GM19438 (cell line): ENCODE measurements at regions not wholly inside any gene's neighbourhood (a gene's known extent, or its start where the extent isn't known, plus 50 kb on each side); places are given as distances from the start of the nearest gene placed in this dataset.
"Not testable (repeated sequence)": the region's sequence is repeated elsewhere in the genome, so short reads cannot be mapped to it uniquely, and the experiment has no call there.

Experiments
- ATAC-seq: cut with Tn5 transposase; IDR thresholded peaks from one replicate; pipeline ENCODE4 v1.9.1; 2021; ENCODE audit warnings: low read depth; ENCODE audit not compliant: unreplicated experiment

DNA sequence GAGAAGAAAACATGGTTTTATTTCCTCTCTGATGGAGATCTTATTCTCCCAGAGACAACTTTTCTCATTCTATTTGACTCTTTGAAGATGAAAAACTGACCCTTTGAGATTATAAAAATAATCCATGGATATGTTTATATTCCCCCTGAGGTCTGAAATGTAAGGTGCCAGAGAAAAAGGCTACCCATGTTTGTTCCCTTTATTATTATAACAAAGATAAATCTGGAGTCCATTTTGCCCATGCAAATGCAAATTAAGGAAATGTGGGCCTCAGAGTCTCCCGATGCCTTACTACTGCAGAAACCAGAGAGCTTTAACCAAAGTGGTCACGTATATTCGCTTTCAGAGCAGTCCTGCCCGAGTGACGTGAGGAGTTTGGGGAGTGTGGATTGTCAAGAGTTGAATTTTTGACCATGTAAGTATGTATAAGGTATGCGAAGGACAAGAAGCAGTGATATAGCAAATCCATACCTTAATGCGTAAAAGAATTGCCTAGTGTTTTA, 312.5 kb downstream of the RASEF start:
- ATAC-seq, result no peak

DNA sequence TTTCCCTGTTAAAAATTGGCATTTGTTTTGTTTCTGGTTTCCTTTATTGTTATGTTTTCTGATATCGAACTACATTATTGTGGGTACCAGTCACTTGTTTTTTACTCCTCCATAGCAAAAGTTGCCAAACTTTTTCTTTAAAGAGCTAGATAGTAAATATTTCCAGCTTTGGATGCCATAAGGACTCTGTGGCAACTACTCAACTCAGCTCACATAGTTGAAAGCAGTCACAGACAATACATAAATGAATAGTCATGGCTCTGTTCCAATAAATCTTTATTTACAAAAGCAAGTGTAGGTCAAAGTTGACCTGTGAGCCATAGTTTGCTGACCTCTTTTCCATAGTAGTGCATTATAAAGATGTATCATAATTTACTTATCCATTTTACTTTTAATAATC, 305.0 kb downstream of the RASEF start:
- ATAC-seq, result no peak

DNA sequence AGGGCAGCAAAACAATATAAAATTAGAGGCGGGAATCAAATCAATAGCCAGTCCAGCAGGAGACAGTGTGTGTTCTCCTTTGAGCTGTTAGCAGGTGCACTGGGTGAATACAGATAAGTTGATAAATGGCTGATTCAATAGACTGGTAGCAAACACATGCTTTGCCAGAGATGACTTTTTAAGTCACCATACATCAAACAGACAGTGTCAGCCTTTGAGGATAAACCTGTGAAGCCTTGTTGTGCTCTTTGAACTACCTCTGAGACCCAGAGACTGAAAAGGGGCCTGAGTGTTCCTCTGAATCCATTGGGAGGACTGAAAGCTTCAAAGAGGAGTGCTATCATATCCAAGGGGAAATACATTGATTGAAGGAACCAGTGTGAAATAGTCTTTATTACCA, 301.9 kb downstream of the RASEF start:
- no peak for ATAC-seq

DNA sequence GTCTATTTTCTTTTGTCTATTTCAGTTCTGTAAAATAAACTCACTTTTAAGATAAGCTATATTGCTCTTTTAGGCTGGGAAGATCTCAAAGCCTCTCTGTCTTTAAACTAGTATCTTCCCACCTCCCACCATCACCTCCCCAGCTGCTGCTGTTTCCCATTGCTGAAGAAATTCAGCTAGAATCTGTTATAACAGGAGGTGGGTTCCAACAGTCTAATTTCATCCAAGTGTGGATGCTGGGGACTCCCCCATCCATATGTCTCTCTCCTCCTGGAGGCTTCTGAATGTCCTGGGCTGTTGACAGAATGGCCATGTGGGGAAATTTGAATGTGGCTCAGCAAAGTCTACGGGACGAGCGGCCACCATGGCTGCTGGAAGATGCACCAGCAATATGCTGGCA, 301.0 kb downstream of the RASEF start:
- ATAC-seq, result no peak

DNA sequence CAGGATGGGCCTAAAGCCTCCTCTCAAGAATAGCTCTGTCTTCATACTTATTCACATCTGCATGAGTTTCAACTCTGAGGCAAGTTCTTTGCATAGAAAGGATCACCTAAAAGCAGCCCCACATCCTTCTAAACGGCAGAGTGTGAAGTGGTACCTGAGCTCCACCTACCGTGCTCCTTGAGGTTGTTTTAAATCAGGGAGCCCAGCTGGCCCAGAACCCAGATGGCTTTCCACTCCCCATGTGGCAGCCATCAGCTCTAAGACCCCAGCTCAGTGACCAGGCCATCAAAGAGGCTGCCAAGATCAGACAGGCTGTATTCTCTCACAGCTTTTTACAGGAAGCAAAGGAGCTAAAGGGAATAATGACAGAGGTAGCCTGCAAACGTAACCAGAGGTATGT, 299.3 kb downstream of the RASEF start:
- no peak for ATAC-seq

DNA sequence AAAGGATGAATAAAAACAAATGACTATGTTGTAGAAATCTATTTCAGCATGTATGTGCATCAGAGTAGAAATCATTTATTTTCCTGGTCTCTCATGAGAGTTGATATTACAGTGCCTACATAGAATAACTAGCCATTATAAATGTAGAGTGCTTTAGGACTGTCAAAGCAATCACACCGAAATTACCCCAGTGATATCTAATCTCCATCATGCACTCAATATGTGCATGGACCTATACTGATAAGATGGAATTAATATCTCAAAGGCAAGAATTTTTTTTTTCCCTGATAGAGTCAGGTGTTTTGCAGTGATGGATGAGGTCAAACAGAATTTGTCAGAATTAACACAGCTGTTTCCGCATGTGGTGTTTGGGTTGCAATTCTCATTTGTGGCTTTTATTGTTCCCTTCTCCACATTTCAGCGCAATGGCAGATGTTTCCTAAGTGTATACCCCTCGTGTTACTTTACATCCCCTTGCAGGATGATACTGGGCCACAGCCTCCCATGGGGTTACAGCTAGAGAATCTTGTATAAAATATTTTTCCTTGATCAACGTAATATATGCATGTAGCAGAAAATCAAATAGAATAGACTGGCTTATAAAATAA, 298.8 kb downstream of the RASEF start:
- no peak for ATAC-seq

DNA sequence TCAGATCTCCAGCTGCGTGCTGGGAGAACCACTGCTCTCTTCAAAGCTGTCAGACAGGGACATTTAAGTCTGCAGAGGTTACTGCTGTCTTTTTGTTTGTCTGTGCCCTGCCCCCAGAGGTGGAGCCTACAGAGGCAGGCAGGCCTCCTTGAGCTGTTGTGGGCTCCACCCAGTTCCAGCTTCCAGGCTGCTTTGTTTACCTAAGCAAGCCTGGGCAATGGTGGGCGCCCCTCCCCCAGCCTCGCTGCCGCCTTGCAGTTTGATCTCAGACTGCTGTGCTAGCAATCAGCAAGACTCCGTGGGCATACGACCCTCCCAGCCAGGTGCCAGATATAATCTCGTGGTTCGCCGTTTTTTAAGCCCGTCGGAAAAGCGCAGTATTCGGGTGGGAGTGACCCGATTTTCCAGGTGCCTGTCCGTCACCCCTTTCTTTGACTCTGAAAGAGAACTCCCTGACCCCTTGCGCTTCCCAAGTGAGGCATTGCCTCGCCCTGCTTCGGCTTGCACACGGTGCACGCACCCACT, 288.2 kb downstream of the RASEF start:
- ATAC-seq, result not testable (repeated sequence)

DNA sequence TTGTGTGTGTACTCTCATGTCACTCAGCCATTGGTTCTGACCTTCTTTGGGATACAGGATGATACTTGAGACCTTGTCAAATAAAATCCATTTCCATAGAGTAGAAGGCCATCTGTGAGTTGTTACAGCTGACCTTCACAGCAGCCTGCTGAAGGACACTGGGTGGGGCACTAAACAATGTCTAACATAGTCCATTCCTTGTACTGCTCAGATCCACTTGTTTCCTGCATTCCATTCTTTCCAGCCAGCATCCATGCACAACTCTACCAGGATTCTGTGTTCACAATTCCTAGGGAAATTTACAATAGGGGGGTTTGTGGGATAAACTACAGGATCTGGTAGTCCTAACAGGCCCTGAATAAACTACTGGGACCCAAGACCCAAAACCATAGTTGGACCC, 286.4 kb downstream of the RASEF start:
- no peak for ATAC-seq

DNA sequence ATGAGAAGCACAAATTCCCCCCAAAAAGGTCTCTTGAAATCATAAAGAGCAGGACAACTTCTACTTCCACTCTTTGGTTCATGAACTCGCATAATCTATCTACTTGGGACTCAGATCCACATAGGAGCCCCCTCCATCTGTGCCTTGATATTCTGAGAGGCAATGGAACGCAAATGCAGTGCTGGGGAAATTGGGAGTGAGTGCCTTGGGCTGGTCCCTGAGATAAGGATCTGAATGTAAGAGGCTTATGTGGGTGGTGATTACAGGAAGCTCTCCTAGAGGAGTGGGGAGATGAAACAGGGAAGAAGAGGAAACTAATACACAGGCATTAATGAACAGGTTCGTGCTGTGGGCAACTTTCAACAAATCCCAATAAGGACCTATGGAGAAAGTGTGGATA, 285.6 kb downstream of the RASEF start:
- no peak for ATAC-seq

DNA sequence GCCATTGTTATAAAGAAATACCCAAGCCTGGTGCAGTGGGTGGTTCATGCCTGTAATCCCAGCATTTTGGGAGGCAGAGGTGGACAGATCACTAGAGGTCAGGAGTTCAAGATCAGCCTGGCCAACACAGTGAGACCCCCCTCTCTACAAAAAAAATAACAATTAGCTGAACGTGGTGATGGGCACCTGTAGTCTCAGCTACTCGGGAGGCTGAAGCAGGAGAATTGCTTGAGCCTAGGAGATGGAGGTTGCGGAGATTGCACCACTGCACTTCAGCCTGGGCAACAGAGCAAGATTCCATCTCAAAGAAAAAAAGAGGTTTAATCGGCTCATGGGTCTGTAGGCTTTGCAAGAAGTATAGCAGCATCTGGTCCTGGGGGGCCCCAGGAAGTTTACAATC, 284.0 kb downstream of the RASEF start:
- not testable (repeated sequence) for ATAC-seq

DNA sequence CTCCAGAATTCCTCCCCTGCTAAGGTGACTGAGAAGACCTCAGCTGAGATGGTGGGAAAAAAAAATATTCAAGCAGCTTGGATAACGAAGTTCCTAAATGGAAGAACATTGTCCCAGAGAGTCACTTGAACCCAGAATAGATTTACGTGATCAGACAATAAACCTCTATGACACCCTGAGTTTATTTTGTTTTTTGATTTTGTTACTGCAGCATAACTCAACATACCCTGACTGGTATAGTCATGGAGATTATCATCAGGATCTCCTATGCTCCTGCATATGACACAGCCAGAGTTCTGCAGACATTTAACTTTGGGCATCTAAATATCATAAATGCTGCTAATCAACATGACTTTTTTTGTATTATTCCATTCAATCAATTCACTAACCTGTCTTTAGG, 282.9 kb downstream of the RASEF start:
- ATAC-seq, result no peak

DNA sequence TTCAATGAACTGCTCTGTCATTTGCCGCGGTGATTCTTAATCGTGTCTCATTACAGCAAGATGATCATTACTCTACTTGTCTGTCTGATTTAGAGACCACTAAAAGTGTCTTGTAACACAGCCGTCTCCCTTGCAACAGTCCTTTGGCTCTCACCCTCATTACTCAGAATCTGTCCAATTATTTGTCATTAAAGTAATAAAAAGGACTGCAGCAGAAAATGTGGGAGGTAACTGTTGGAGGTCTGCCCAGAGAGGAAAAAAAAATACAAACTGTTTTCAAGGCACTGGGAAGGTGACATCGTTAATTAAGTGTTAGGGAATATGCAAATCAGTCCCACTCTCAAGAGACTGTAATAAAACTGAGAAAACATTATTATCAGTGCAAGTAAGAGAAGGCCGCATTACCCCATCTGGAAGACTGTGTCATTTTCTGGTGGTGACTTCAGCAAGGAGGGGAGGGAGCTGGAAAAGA, 281.0 kb downstream of the RASEF start:
- no peak for ATAC-seq

DNA sequence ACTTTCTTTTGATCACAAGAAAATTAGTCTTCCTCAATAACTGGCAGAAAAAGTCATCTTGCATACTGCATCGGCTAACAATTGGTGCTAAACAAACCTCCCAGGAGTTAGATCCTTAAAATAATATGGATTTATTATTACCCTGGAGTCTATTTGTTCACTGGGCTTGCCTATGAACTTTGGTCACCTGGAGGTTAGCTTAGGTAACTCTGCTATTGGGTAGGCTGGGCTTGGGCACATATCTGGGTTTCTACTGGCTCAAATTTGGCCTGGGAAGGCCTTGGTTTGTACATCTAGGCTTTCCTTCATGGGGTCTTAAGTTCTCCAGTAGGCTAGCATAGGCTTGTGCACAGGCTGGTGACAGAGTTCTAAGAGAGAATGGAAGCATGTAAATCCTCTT, 279.9 kb downstream of the RASEF start:
- ATAC-seq, result no peak

DNA sequence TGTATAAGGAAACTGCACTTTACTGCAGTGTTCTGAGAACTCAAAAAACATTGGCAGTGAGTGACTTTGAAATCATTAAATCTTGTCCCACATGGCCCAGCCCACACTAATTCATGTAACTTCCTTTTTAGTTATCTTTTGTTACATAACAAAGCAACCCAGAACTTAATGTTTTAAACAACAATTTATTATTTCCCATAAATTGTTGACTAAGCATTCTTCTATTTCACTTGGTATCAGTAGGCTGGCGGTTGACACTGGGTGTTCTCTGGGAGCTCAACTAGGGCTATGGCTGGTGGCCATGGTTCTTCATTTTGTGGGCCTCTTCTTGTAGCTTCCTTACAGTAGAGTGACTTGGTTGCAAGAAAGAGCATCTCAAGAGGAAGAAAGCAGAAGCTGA, 278.4 kb downstream of the RASEF start:
- no peak for ATAC-seq

DNA sequence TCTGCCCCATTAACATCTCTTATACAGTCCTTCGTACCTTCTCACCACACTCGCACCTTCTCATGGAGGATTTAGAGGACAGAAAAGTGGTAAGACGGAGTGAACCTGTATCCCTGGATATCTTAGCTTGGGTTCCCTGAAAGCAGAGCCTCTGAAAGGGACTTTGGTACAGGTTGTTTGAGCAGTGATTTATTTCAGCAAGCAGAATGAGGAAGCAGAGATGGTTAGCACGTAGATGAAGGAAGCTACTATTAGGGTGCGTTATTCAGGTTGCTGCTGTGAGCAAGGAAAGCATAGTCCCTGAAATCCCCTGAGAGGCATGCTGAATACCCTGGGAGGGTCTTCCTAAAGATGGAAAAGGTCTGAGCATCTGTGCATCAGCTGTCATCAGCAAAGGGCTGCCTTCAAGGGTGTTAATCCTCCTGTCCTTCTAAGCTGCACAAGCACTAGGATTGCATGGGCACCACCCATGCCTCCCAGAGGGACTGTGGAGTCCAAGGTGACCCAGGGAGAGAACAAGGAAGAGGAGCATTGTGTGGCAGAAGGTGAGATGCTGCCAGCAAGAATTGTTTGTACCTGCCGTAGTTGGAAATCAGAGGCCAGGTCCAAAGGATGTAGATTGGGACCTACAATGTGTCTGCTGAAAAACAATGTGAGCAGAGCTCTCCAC, 273.7 kb downstream of the RASEF start:
- no peak for ATAC-seq

DNA sequence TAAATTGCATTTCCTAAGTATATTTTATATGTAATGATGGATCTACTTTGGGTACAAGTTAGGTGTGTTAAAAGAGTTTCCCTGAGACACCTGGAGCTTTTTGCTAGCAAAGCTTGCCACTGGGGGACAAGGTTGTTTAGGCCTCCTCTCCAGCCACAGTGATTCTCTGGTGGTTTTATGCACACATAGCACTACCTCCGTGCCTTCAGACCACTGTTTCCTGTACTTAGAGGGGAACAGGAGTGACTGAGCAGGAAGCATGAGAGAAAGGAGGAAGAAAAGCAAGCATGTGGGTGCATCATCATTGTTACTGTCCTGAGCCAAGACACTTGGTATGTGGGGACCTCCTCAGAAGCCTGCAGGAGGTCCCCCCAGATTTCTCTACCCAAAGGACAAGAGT, 272.1 kb downstream of the RASEF start:
- no peak for ATAC-seq

DNA sequence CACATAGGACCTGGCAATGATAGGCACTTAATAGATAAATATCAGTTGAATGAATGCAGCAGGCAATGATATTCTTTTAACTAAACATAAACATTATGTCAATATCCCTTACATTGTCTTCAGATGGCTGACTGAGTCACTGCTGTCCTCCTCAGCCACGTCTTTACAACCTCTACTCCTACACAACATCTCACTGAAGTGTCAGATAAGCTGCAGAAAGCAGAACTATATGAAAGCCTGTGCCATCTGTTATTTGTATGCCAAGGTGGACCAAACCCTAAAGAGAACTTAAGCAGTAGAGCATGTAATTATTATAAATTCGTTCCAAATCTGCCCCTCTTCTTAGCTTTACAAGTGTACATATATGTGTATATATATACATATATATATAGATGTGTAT, 271.2 kb downstream of the RASEF start:
- ATAC-seq, result no peak

DNA sequence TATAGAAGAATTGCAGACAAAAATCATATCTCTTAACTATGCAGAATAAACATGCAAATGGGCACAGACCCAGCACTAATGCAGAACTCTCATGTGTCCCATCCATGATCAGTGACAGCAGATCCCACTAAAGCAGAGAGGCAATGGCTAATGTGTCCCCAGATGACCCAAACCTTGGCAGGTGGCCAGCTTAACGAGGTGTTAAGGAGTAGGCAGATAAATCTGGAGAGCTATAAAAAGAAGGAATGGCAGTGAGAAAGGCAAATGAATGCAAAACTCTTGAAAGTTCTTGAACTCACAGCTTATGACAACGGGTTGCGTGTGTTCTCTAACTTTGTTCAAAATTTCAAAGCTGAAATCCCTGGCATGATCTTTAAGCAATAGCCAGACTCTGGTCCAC, 265.4 kb downstream of the RASEF start:
- ATAC-seq, result no peak

DNA sequence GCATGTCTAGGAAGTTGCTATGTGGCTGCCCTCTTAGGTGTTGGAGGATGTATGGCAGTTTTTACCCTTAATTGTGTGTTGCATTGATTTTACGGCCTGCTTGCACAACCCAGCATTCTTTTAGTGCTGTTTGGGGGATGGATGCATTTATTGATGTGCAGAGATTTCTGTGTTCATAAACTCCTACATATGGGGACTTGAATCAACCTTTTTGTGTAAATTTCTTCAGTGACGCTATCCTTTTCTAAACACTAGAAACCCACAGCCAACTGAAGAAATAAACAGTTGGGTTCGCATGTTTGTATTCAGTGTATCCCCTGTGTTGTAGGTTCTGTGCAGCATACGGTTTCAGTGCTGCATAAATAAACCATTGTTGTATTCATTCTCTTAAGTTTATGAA, 263.7 kb downstream of the RASEF start:
- no peak for ATAC-seq

DNA sequence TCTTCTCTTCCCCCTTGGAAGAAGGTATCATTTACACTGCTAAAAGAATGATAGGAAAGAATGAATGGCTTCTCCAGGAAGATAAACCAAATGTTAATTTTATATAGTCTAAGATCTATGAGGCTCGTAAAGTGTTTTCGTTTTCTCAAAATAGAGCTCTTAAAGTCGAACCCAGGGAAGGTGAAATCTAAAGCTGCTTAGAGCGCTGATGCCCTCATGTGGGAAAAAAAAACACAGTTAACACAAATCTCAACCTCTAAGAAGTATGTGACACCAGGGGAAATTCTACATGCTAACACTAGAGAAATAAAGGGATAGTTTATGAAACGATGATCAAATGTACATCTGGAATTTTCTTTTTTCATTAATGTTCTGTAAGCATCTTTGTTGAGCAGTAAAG, 257.9 kb downstream of the RASEF start:
- ATAC-seq, result no peak

DNA sequence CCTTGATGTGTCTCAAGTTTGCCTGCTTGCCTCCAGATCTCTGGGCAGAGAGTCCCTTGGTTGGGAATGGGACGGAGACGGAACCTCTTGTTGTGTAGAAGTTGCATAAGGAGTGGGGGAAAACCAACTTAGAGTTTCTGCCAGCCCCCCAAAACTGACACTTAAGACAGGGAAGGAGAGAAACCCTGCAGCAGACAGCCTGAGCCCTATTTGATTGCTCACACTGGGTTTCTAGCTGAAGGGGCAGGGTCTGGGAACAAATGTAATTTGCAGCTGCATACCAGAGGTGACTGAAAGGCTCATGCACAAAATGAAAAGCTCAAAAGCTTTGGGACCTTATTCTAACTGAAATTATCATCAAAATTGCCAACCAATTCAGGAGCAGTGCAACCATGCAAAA, 254.5 kb downstream of the RASEF start:
- ATAC-seq, result no peak

DNA sequence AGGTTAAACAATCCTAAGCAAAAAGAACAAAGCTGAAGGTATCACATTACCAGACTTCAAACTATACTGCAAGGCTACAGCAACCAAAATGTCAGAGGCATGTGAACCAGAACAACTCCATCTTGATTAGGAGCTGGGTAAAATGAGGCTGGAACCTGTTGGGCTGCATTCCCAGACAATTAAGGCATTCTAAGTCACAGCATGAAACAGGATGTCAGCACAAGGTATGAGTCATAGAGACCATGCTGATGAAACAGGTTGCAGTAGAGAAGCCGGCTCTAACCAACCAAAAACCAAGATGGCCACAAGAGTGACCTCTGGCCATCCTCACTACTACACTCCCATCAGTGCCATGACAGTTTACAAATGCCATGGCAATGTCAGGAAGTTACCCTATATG, 252.0 kb downstream of the RASEF start:
- ATAC-seq, result no peak
